Keratinocyte (primary cell): ENCODE measurements at regions not wholly inside any gene's neighbourhood (a gene's known extent, or its start where the extent isn't known, plus 50 kb on each side); places are given as distances from the start of the nearest gene placed in this dataset.

Experiments
- DNase-seq: peaks from one replicate; pipeline ENCODE4 v3.0.0-alpha.2; 2011; ENCODE audit warnings: low read depth, missing footprints, low spot score
- FAIRE-seq: peaks from 2 replicates; lab custom pipeline; 2011; peaks lifted over from hg19 to GRCh38; lab: Jason Lieb, UNC
- H2AFZ ChIP-seq: 2 replicates; pipeline ENCODE4 v1.6.0; 2012; ENCODE audit warnings: low read length, control low read depth, inconsistent platforms; ENCODE audit not compliant: control insufficient read depth
- H3K27ac ChIP-seq: 2 replicates; pipeline ENCODE4 v1.5.1; 2011; ENCODE audit warnings: low read length; ENCODE audit not compliant: control insufficient read depth, insufficient read depth
- H3K27me3 ChIP-seq: 3 replicates; pipeline ENCODE4 v1.6.0; 2011; ENCODE audit warnings: low read length; ENCODE audit not compliant: control insufficient read depth, insufficient read depth; ENCODE audit errors: extremely low read depth
- H3K36me3 ChIP-seq, 2 experiments: 2 replicates in 1 of 2; 3 replicates in 1 of 2; pipeline ENCODE4 v1.5.1; 2011; ENCODE audit warnings: low read length in 2 of 2, mild to moderate bottlenecking in 1 of 2; ENCODE audit not compliant: control insufficient read depth in 2 of 2, insufficient read depth in 2 of 2; ENCODE audit errors: extremely low read depth in 1 of 2
- H3K4me1 ChIP-seq: 3 replicates; pipeline ENCODE4 v1.5.1; 2011; ENCODE audit warnings: low read length; ENCODE audit not compliant: control insufficient read depth, insufficient read depth; ENCODE audit errors: extremely low read depth
- H3K4me2 ChIP-seq: 3 replicates; pipeline ENCODE4 v1.6.0; 2011; ENCODE audit warnings: low read depth, low read length; ENCODE audit not compliant: control insufficient read depth, insufficient read depth; ENCODE audit errors: extremely low read depth
- H3K4me3 ChIP-seq, 3 experiments: fragments of 200-600 bp in 1 of 3; sonication (generic) in 1 of 3; 2 replicates in 2 of 3; 3 replicates in 1 of 3; pipeline ENCODE4 v1.5.1; 2011 to 2016; ENCODE audit warnings: low read length in 3 of 3, mild to moderate bottlenecking in 3 of 3, control low read depth in 2 of 3, inconsistent platforms in 1 of 3, low read depth in 1 of 3, mixed read lengths in 1 of 3, mixed run types in 1 of 3, moderate library complexity in 1 of 3; ENCODE audit not compliant: control insufficient read depth in 2 of 3, insufficient read depth in 2 of 3; ENCODE audit errors: extremely low read depth in 1 of 3
- H3K79me2 ChIP-seq: 2 replicates; pipeline ENCODE4 v1.6.0; 2012; ENCODE audit warnings: low read length; ENCODE audit not compliant: control insufficient read depth, insufficient read depth
- H3K9ac ChIP-seq: 3 replicates; pipeline ENCODE4 v1.6.0; 2011; ENCODE audit warnings: low read length; ENCODE audit not compliant: control insufficient read depth, insufficient read depth; ENCODE audit errors: extremely low read depth
- H3K9me1 ChIP-seq: 3 replicates; pipeline ENCODE4 v1.6.0; 2011; ENCODE audit warnings: low read length; ENCODE audit not compliant: control insufficient read depth, insufficient read depth; ENCODE audit errors: extremely low read depth
- H3K9me3 ChIP-seq: 2 replicates; pipeline ENCODE4 v1.5.1; 2012; ENCODE audit warnings: low read depth, low read length; ENCODE audit not compliant: control insufficient read depth
- H4K20me1 ChIP-seq: 3 replicates; pipeline ENCODE4 v1.6.0; 2011; ENCODE audit warnings: low read length; ENCODE audit not compliant: control insufficient read depth, insufficient read depth; ENCODE audit errors: extremely low read depth
- EZH2 ChIP-seq: IDR thresholded peaks from one replicate; pipeline ENCODE4 v1.6.1; 2012; ENCODE audit warnings: inconsistent platforms, mild to moderate bottlenecking, low read length, moderate library complexity
- dilution Hi-C: fragments of 300-500 bp; cut with MboI; formaldehyde crosslinking; loops from one replicate; pipeline ENCODE4 v1.7.0; 2020; ENCODE audit warnings: low sequenced_read_pairs; ENCODE audit not compliant: extremely low pct_ligation_motif_present
- TF ChIP-seq, protein P1 (sequence below), 3 experiments: IDR thresholded peaks in 1 of 3; conservative IDR thresholded peaks in 1 of 3; optimal IDR thresholded peaks in 1 of 3; 2 replicates in 2 of 3; 3 replicates in 1 of 3; pipeline versions ENCODE3 to v1.5.1; 2011; ENCODE audit warnings: low read length in 3 of 3, mild to moderate bottlenecking in 3 of 3, moderate library complexity in 2 of 3, control low read depth in 1 of 3, inconsistent platforms in 1 of 3; ENCODE audit not compliant: insufficient read depth in 2 of 3; ENCODE audit errors: extremely low read depth in 1 of 3

- FAIRE-seq (no peak), DNase-seq (no peak)
- Histone ChIP-seq H4K20me1 (peaks cover 14% of the 10 kb centered on the region), H3K9me1 (peaks cover 4% of the 10 kb centered on the region), H3K4me1 (peaks cover 23% of the 10 kb centered on the region), H3K27me3 (no peaks in the 10 kb centered on the region), H3K36me3 (no peaks in the 10 kb centered on the region), H3K79me2 (peaks cover 72% of the 10 kb centered on the region), H3K9me3 (no peaks in the 10 kb centered on the region), H3K4me3 (no peak overlapping the region), H3K27ac (no peak overlapping the region), H2AFZ (no peak overlapping the region), H3K4me2 (no peak overlapping the region), H3K9ac (no peak overlapping the region)
- TF ChIP-seq EZH2 = no peak
- TF ChIP-seq, protein P1, sequence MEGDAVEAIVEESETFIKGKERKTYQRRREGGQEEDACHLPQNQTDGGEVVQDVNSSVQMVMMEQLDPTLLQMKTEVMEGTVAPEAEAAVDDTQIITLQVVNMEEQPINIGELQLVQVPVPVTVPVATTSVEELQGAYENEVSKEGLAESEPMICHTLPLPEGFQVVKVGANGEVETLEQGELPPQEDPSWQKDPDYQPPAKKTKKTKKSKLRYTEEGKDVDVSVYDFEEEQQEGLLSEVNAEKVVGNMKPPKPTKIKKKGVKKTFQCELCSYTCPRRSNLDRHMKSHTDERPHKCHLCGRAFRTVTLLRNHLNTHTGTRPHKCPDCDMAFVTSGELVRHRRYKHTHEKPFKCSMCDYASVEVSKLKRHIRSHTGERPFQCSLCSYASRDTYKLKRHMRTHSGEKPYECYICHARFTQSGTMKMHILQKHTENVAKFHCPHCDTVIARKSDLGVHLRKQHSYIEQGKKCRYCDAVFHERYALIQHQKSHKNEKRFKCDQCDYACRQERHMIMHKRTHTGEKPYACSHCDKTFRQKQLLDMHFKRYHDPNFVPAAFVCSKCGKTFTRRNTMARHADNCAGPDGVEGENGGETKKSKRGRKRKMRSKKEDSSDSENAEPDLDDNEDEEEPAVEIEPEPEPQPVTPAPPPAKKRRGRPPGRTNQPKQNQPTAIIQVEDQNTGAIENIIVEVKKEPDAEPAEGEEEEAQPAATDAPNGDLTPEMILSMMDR (optimal IDR thresholded peaks at IDR 0.05 in 1 of 3, IDR thresholded peaks at IDR 0.05 in 1 of 3, conservative IDR thresholded peaks at IDR 0.05 in 1 of 3; ENCODE audit: extremely low read depth in 1 of 3, insufficient read depth in 2 of 3, low read length in 3 of 3) = no peak
- dilution Hi-C loops = no loop called here
Observed at GRCh38 chr3:72388117-72388516, 460.1 kb downstream of the SHQ1 start.

DNA sequence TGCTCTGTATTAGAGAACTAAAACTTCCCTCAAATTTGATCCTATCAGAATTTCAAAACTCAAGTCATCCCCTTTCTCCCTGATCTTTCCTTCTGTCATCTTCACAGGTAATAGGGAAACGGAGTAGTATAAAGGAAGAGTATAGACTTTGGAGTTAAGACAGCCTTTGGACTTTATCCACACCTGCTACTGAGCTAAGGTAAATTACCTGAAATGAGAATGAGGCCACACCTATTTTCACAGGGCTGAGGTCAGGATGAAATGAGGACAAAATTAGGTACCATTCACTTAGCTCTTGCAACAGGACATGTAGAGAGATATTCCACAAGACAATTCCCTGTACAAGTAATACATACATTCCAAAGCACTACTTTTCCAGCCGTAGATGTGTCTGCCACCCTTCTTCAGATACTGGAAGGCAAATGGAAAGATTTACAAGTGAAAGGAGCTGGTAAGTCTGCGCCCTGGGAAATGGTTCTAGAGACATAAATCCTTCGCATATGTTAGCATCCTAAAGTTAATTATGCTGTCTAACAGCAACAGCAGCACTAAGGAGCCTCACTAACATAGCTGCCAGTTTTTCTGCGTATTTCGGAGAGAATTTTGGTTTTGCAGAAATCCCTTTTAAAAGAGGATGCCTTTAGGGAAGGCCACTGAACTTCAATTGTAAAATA is 461.8 kb downstream of the SHQ1 start:
- no peaks in the 10 kb centered on the region for H3K9me3 ChIP-seq
- DNase-seq (no peak), FAIRE-seq (no peak)
- H2AFZ ChIP-seq = no peak overlapping the region
- H3K27ac ChIP-seq = no peak overlapping the region
- no peak overlapping the region for H3K4me2 ChIP-seq
- peaks cover 73% of the 10 kb centered on the region for H3K79me2 ChIP-seq
- dilution Hi-C loops = no loop called here
- H3K27me3 ChIP-seq = no peaks in the 10 kb centered on the region
- H3K4me1 ChIP-seq = peaks cover 23% of the 10 kb centered on the region
- no peak overlapping the region for H3K9ac ChIP-seq
- no peaks in the 10 kb centered on the region for H3K36me3 ChIP-seq
- H3K4me3 ChIP-seq = no peak overlapping the region
- peaks cover 18% of the 10 kb centered on the region for H4K20me1 ChIP-seq
- peaks cover 4% of the 10 kb centered on the region for H3K9me1 ChIP-seq
- TF ChIP-seq, protein P1 (optimal IDR thresholded peaks at IDR 0.05 in 1 of 3, IDR thresholded peaks at IDR 0.05 in 1 of 3, conservative IDR thresholded peaks at IDR 0.05 in 1 of 3; ENCODE audit: extremely low read depth in 1 of 3, insufficient read depth in 2 of 3, low read length in 3 of 3) = no peak
- TF ChIP-seq EZH2 = no peak
